GM10248 (cell line): ENCODE measurements at regions not wholly inside any gene's neighbourhood (a gene's known extent, or its start where the extent isn't known, plus 50 kb on each side); places are given as distances from the start of the nearest gene placed in this dataset.

ENCODE experiments used
- CTCF ChIA-PET: fragments of 300-600 bp; sonication (Branson Sonifier 250); formaldehyde crosslinking; extraction: SDS; loops from one replicate; lab custom pipeline; 2021; ENCODE audit warnings: antibody characterized with exemption; lab: Yijun Ruan, JAX
- POLR2A ChIA-PET: fragments of 350-650 bp; sonication (Branson Sonifier 250); formaldehyde crosslinking; extraction: SDS; loops from one replicate; lab custom pipeline; 2020; ENCODE audit warnings: antibody characterized with exemption; lab: Yijun Ruan, JAX
- DNase-seq: peaks from one replicate; pipeline ENCODE4 v3.0.0; 2012; ENCODE audit errors: extremely low spot score
- CTCF ChIP-seq: IDR thresholded peaks from 2 replicates; pipeline ENCODE4 v1.5.1; 2012; ENCODE audit warnings: mild to moderate bottlenecking, low read depth; ENCODE audit errors: extremely low read depth, missing control alignments, control extremely low read depth

- ChIA-PET POLR2A (no interaction called here), CTCF (interaction anchor here (1.0 to 1.5 kb wide), 3 partner anchors 10 to 796 kb away, joined by 3 read pairs; no protein-coding TSS in a partner anchor)
- DNase-seq = peak; percentile 37
- no peak for TF ChIP-seq CTCF
Measured at GRCh38 chr17:70365091-70365583, 195.8 kb downstream of the KCNJ2 start.

- POLR2A ChIA-PET = no interaction called here
- DNase-seq = no peak
- no peak for TF ChIP-seq CTCF
- CTCF ChIA-PET = interaction anchor here (0.8 to 1.5 kb wide), 2 partner anchors 8 to 199 kb away, joined by 3 read pairs; no protein-coding TSS in a partner anchor
Measured at GRCh38 chr17:70366386-70366785, 197.1 kb downstream of the KCNJ2 start.

GRCh38 chr17:70368011-70368410 is 198.7 kb downstream of the KCNJ2 start:
- TF ChIP-seq CTCF = no peak
- ChIA-PET CTCF (no interaction called here), POLR2A (no interaction called here)
- DNase-seq = no peak

GRCh38 chr17:70369391-70369790 is 200.1 kb downstream of the KCNJ2 start:
- TF ChIP-seq CTCF = no peak
- no peak for DNase-seq
- ChIA-PET POLR2A (no interaction called here), CTCF (interaction anchor here (0.6 kb wide), 1 partner anchor 30 kb away, joined by 3 read pairs; no protein-coding TSS in a partner anchor)

GRCh38 chr17:70370816-70371215 is 201.5 kb downstream of the KCNJ2 start:
- no peak for TF ChIP-seq CTCF
- CTCF ChIA-PET = interaction anchor here (1.0 kb wide), 1 partner anchor 18 kb away, joined by 3 read pairs; no protein-coding TSS in a partner anchor
- POLR2A ChIA-PET = no interaction called here
- no peak for DNase-seq

GRCh38 chr17:70373369-70373768 is 204.0 kb downstream of the KCNJ2 start:
- DNase-seq = no peak
- TF ChIP-seq CTCF = no peak
- ChIA-PET CTCF (no interaction called here), POLR2A (no interaction called here)
